BE2C (cell line): ENCODE measurements at regions not wholly inside any gene's neighbourhood (a gene's known extent, or its start where the extent isn't known, plus 50 kb on each side); places are given as distances from the start of the nearest gene placed in this dataset.
"Not testable (repeated sequence)": the region's sequence is repeated elsewhere in the genome, so short reads cannot be mapped to it uniquely, and the experiment has no call there.

Experiments
- DNase-seq: peaks from one replicate; pipeline ENCODE4 v3.0.0-alpha.2; 2020
- H3K27me3 ChIP-seq: fragments of 250-450 bp; sonication (Bioruptor Pico); 2 replicates; pipeline ENCODE4 v1.5.1; 2020; ENCODE audit warnings: mild to moderate bottlenecking
- H3K36me3 ChIP-seq: fragments of 250-450 bp; sonication (Bioruptor Pico); 2 replicates; pipeline ENCODE4 v1.5.1; 2020; ENCODE audit warnings: mild to moderate bottlenecking
- H3K4me1 ChIP-seq: fragments of 250-450 bp; sonication (Bioruptor Pico); 2 replicates; pipeline ENCODE4 v1.5.1; 2020
- H3K4me3 ChIP-seq: 2 replicates; pipeline ENCODE4 v1.5.1; 2011; ENCODE audit warnings: low read depth, low read length
- H3K9me3 ChIP-seq: fragments of 250-450 bp; sonication (Bioruptor Pico); 2 replicates; pipeline ENCODE4 v1.5.1; 2020
- TF ChIP-seq, protein P1 (sequence below): IDR thresholded peaks from 2 replicates; pipeline ENCODE4 v1.5.1; 2012; ENCODE audit warnings: mild to moderate bottlenecking, low read depth, low read length

DNA sequence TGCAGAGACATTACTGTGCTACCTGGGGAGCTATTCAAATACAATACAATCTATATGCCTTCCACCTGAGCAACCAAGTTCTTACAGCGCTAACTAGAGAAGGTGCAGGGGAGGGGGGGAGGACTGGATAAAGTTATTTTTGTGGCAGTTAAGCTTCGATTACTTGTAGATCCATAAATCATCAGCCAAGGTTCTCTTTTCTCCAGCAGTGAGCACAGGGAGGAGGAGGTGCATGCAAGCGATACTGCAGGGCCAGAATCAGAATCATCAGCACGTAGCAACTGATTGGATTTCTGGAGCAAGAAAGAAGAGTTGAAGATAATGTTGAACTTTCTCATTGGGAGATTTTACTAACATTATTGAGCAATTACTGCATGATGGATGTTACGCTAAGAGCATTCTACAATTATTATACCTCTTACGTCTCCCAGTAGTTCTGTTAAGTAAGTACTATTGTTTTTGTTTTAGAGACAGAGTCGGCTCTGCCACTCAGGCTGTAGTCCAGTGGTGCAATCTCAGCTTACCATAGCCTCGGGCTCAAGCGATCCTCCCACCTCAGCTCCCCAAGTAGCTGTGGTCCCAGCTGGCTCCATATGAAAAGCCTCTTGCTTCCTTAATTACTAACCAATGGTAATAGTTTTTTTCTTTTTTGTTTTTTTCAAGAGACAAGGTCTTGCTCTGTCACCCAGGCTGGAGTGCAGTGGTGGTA, 74.6 kb upstream of the EEA1 start:
- Histone ChIP-seq H3K36me3 (no peaks in the 10 kb centered on the region), H3K27me3 (no peaks in the 10 kb centered on the region), H3K4me1 (no peaks in the 10 kb centered on the region), H3K4me3 (no peak overlapping the region), H3K9me3 (no peaks in the 10 kb centered on the region)
- DNase-seq, result no peak
- TF ChIP-seq, protein P1, sequence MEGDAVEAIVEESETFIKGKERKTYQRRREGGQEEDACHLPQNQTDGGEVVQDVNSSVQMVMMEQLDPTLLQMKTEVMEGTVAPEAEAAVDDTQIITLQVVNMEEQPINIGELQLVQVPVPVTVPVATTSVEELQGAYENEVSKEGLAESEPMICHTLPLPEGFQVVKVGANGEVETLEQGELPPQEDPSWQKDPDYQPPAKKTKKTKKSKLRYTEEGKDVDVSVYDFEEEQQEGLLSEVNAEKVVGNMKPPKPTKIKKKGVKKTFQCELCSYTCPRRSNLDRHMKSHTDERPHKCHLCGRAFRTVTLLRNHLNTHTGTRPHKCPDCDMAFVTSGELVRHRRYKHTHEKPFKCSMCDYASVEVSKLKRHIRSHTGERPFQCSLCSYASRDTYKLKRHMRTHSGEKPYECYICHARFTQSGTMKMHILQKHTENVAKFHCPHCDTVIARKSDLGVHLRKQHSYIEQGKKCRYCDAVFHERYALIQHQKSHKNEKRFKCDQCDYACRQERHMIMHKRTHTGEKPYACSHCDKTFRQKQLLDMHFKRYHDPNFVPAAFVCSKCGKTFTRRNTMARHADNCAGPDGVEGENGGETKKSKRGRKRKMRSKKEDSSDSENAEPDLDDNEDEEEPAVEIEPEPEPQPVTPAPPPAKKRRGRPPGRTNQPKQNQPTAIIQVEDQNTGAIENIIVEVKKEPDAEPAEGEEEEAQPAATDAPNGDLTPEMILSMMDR, result no peak

DNA sequence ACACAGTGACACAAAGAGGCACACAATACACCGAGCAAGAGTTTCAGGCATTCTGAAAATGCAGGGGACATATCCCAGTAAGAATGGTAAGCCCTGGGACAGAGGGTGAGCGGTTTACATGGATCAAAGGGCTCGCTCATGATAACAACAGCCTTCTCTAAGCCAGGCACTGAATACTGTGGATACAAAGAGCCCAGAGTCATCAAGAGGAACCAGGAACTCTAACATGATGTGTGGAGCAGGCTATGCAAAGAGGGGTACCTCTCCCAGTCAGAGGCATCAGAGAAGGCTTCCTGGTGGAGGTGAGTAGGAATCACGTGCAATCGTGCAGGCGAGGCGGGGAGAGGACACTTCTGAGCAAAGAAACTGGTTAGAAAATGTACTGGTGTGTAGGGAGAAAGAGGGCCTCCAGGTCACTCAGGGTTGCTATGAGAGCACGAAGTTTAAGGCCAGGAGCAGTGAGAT, 76.9 kb upstream of the EEA1 start:
- no peaks in the 10 kb centered on the region for H3K27me3 ChIP-seq
- no peaks in the 10 kb centered on the region for H3K9me3 ChIP-seq
- TF ChIP-seq, protein P1, result no peak
- no peak overlapping the region for H3K4me3 ChIP-seq
- H3K4me1 ChIP-seq, result no peaks in the 10 kb centered on the region
- no peaks in the 10 kb centered on the region for H3K36me3 ChIP-seq
- DNase-seq, result no peak

DNA sequence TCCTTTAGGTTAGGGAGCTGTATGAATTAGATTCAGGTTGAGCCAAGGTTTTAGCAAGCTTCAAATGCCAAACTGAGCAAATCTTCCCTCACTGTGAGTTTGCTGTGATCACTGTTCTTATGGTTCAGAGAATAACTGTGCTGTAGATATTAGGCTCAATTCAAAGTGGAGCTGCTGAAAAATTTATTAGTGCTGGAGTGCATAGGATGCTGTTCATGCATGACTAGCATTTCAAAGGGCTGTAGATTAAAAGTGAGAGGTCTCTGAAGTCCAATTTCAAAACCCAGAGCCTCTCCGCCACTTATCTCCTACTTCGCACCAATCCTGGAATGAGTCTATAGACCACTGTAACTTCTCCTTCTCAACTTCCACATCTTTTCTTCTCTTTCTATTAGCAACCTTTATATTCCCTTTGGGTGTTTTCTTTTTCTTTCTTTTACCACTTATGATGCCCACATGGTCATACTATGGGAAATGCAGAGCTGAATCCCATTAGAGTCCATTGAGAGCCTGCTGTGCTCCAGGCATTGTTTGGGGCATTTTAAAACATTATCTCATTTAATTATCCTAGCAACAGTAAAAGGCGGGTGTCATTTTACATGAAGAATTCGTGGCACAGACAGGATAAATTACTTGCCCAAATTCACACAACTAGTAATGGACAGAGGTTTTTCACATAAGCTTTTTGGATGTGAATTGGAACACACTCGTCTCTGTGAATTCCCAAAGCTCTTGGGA, 77.5 kb upstream of the EEA1 start:
- H3K4me1 ChIP-seq, result no peaks in the 10 kb centered on the region
- TF ChIP-seq, protein P1, result no peak
- no peaks in the 10 kb centered on the region for H3K36me3 ChIP-seq
- H3K27me3 ChIP-seq, result no peaks in the 10 kb centered on the region
- no peaks in the 10 kb centered on the region for H3K9me3 ChIP-seq
- DNase-seq, result no peak
- H3K4me3 ChIP-seq, result no peak overlapping the region

DNA sequence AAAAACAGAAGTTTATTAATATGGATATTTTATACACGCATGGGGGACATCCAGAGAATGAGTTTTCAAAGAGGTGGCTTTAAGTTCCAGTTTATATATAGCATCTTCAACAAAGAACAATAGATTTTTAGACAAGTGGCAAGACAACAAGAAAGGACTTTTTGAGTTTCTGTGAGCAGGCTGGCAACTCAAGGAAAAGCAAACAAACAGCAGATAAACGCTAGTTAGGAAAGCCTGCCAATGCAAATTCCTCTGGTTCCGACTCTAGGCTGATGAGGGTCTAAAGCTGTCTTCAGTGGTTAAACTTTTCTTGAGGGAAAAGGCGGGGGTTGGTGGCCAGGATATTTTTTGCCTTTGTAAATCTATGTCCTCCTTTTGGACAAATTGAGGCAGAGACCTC, 78.4 kb upstream of the EEA1 start:
- no peaks in the 10 kb centered on the region for H3K36me3 ChIP-seq
- H3K4me1 ChIP-seq, result no peaks in the 10 kb centered on the region
- no peaks in the 10 kb centered on the region for H3K27me3 ChIP-seq
- no peaks in the 10 kb centered on the region for H3K9me3 ChIP-seq
- no peak overlapping the region for H3K4me3 ChIP-seq
- DNase-seq, result no peak
- TF ChIP-seq, protein P1, result no peak

DNA sequence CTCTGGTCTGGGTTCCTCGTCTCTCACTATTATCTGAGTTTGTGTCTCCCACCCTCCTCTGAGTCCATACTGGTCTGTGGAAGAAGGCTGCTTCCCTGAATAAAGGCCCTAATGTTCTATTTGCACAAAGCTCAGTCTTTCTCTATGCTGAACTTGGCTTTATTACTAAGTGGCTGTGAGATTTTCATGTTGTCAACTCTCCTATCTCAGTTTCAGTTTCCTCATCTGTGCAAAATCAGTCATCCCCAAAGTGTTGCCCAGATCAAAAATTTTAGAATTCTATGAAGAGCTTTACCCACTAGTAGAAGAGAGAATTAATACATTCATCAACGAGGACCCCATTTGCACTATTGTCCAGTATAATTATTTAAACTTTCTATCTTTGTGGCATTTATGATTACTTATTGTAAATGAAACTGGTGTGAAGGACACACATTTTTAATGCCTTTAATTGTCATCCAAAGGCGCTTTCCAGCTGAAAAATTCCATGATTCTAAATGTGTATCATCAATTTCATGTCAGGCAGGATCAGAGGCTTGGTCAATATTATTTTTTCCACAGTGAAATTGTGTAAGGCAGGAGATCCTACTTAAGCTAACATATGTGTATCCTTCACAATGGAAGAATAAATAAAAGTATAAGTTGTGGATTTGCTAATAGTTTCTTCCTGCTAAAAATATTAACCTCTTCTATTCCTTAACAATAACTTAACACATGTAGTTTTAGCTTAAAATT, 79.1 kb upstream of the EEA1 start:
- H3K9me3 ChIP-seq, result no peaks in the 10 kb centered on the region
- H3K4me3 ChIP-seq, result no peak overlapping the region
- no peaks in the 10 kb centered on the region for H3K36me3 ChIP-seq
- H3K27me3 ChIP-seq, result no peaks in the 10 kb centered on the region
- TF ChIP-seq, protein P1, result no peak
- H3K4me1 ChIP-seq, result no peaks in the 10 kb centered on the region
- no peak for DNase-seq

DNA sequence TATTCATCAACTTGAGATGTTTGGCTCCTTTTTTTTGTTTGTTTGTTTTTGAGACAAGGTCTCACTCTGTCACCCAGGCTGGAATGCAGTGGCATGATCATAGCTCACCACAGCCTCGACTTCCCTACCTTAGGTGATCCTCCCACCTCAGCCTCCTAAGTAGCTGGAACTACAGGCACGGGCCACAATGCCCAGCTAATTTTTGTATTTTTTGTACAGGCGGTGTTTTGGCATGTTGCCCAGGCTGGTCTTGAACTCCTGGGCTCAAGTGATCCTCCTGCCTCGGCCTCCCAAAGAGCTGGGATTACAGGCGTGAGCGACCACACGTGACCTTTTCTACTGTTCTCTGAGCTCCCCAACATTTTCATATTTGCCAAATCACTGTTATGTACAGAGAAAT, 79.8 kb upstream of the EEA1 start:
- not testable (repeated sequence) for H3K27me3 ChIP-seq, H3K36me3 ChIP-seq, H3K9me3 ChIP-seq, H3K4me3 ChIP-seq, H3K4me1 ChIP-seq, DNase-seq
